NB4 (cell line): ENCODE measurements at regions not wholly inside any gene's neighbourhood (a gene's known extent, or its start where the extent isn't known, plus 50 kb on each side); places are given as distances from the start of the nearest gene placed in this dataset.

ENCODE experiments used
- POLR2A ChIP-seq: IDR thresholded peaks from 2 replicates; pipeline ENCODE4 v1.6.1; 2011; ENCODE audit warnings: mild to moderate bottlenecking; ENCODE audit not compliant: insufficient read length; ENCODE audit errors: extremely low read depth
- TF ChIP-seq, protein P1 (sequence below): IDR thresholded peaks from one replicate; pipeline ENCODE4 v1.5.1; 2012; ENCODE audit warnings: low read depth, low read length

DNA sequence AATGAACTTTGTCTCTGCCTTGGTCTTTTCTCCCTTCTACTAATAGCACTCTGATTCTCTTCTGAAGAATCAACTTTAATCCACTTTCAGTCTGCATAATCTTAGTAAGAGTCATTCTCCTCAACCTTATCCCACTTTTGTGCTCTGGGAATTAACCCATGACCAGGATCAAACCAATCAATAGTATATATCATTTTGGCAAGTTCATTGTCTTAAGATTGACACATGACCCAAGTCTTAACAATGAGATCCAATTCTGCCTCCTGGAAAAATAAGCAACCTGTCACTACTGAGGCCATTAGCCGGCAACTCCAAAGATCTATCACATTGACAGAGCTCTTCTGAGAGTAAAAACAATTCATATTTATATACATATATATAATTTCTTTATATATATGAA lies 1358.4 kb upstream of the ADGRL3 start:
- TF ChIP-seq, protein P1, sequence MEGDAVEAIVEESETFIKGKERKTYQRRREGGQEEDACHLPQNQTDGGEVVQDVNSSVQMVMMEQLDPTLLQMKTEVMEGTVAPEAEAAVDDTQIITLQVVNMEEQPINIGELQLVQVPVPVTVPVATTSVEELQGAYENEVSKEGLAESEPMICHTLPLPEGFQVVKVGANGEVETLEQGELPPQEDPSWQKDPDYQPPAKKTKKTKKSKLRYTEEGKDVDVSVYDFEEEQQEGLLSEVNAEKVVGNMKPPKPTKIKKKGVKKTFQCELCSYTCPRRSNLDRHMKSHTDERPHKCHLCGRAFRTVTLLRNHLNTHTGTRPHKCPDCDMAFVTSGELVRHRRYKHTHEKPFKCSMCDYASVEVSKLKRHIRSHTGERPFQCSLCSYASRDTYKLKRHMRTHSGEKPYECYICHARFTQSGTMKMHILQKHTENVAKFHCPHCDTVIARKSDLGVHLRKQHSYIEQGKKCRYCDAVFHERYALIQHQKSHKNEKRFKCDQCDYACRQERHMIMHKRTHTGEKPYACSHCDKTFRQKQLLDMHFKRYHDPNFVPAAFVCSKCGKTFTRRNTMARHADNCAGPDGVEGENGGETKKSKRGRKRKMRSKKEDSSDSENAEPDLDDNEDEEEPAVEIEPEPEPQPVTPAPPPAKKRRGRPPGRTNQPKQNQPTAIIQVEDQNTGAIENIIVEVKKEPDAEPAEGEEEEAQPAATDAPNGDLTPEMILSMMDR: no peak
- TF ChIP-seq POLR2A: no peak
